ENCODE measurements at regions not wholly inside any gene's neighbourhood (a gene's known extent, or its start where the extent isn't known, plus 50 kb on each side); places are given as distances from the start of the nearest gene placed in this dataset.

GRCh38 chr18:41227993-41228392 lies 727.0 kb upstream of the PIK3C3 start:
- TF ChIP-seq, protein P1, sequence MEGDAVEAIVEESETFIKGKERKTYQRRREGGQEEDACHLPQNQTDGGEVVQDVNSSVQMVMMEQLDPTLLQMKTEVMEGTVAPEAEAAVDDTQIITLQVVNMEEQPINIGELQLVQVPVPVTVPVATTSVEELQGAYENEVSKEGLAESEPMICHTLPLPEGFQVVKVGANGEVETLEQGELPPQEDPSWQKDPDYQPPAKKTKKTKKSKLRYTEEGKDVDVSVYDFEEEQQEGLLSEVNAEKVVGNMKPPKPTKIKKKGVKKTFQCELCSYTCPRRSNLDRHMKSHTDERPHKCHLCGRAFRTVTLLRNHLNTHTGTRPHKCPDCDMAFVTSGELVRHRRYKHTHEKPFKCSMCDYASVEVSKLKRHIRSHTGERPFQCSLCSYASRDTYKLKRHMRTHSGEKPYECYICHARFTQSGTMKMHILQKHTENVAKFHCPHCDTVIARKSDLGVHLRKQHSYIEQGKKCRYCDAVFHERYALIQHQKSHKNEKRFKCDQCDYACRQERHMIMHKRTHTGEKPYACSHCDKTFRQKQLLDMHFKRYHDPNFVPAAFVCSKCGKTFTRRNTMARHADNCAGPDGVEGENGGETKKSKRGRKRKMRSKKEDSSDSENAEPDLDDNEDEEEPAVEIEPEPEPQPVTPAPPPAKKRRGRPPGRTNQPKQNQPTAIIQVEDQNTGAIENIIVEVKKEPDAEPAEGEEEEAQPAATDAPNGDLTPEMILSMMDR (IDR thresholded peaks at IDR 0.05; ENCODE audit: insufficient read depth, low read length, poor library complexity, severe bottlenecking) = no peak
- TF ChIP-seq EZH2phosphoT487 (conservative IDR thresholded peaks at IDR 0.05; ENCODE audit: low read length) = no peak

All from SU-DHL-6 (cell line).